GM10248 (cell line): ENCODE measurements at regions not wholly inside any gene's neighbourhood (a gene's known extent, or its start where the extent isn't known, plus 50 kb on each side); places are given as distances from the start of the nearest gene placed in this dataset.

Experiments
- CTCF ChIA-PET: fragments of 300-600 bp; sonication (Branson Sonifier 250); formaldehyde crosslinking; extraction: SDS; loops from one replicate; lab custom pipeline; 2021; ENCODE audit warnings: antibody characterized with exemption; lab: Yijun Ruan, JAX
- POLR2A ChIA-PET: fragments of 350-650 bp; sonication (Branson Sonifier 250); formaldehyde crosslinking; extraction: SDS; loops from one replicate; lab custom pipeline; 2020; ENCODE audit warnings: antibody characterized with exemption; lab: Yijun Ruan, JAX
- DNase-seq: peaks from one replicate; pipeline ENCODE4 v3.0.0; 2012; ENCODE audit errors: extremely low spot score
- TF ChIP-seq, protein P1 (sequence below): IDR thresholded peaks from 2 replicates; pipeline ENCODE4 v1.5.1; 2012; ENCODE audit warnings: mild to moderate bottlenecking, low read depth; ENCODE audit errors: extremely low read depth, missing control alignments, control extremely low read depth

DNA sequence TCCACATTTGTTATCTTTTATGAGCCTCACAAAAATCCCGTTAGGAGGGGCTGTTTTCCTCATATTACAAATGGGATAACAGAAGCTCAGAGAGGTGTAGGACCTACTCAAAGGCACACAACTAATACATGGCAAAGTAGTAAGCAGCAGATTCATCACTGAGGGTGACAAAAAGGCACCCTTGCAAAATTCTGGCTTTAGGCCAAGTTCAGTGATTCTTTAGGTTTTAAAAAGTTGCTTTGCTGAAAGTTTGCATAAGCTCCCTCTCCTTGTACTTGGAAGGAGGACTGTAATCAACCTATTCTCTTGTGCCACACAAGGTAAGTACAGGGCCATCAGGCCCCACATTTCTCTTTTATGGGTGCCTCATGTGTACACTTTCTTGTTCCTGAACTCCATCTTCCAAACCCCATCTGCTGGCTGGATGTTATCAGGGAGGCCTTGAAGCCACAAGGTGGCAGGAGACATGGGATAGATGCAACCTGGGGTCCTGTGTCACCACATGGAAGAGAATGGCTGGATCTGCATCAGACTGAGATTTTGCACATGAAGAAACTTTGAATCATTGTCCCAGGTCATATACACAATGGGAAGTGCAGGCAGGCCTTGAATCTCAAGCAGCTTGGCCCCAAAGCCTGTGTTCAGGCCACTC lies 311.6 kb downstream of the MSX2 start:
- DNase-seq, result no peak
- TF ChIP-seq, protein P1, sequence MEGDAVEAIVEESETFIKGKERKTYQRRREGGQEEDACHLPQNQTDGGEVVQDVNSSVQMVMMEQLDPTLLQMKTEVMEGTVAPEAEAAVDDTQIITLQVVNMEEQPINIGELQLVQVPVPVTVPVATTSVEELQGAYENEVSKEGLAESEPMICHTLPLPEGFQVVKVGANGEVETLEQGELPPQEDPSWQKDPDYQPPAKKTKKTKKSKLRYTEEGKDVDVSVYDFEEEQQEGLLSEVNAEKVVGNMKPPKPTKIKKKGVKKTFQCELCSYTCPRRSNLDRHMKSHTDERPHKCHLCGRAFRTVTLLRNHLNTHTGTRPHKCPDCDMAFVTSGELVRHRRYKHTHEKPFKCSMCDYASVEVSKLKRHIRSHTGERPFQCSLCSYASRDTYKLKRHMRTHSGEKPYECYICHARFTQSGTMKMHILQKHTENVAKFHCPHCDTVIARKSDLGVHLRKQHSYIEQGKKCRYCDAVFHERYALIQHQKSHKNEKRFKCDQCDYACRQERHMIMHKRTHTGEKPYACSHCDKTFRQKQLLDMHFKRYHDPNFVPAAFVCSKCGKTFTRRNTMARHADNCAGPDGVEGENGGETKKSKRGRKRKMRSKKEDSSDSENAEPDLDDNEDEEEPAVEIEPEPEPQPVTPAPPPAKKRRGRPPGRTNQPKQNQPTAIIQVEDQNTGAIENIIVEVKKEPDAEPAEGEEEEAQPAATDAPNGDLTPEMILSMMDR, result no peak
- ChIA-PET CTCF (interaction anchor here (1.1 kb wide), 1 partner anchor 8 kb away, joined by 3 read pairs; no protein-coding TSS in a partner anchor), POLR2A (no interaction called here)

DNA sequence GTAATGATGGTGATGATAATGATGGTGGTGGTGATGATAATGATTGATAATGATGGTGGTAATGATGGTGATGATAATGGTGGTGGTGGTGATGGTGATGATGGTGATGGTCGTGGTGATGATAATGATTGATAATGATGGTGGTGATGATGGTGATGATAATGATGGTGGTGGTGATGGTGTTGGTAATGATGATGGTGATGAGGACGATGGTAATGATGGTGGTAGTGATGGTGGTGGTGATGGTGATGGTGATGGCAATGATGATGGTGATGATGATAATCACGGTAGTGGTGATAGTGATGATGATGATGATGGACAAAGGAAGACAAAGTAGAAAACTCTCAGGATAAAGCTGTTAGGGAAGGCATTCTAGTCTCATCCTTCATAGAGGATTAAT lies 310.5 kb downstream of the MSX2 start:
- TF ChIP-seq, protein P1, result no peak
- no peak for DNase-seq
- ChIA-PET CTCF (no interaction called here), POLR2A (no interaction called here)

DNA sequence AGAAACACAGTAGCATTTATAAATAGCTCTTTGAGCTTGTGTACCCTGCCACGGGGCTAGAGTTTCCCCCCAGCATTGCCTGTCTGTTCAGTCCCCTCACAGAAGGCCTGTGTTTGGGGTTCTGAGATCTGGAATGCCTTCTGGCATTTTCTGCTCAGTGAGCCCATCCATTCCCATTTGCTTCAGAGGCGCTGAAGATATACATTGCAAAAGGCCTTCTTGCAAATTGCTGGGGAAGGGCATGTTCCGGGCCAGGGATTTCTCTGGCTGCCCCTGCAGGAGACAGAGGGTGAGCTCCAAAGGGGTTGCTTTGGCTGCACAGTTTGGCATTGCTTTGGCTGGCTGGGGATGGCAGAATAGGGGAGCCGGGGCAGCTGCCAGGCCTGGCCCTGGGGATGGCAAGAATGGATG lies 308.4 kb downstream of the MSX2 start:
- POLR2A ChIA-PET, result no interaction called here
- TF ChIP-seq, protein P1, result no peak
- CTCF ChIA-PET, result no interaction called here
- DNase-seq, result no peak

DNA sequence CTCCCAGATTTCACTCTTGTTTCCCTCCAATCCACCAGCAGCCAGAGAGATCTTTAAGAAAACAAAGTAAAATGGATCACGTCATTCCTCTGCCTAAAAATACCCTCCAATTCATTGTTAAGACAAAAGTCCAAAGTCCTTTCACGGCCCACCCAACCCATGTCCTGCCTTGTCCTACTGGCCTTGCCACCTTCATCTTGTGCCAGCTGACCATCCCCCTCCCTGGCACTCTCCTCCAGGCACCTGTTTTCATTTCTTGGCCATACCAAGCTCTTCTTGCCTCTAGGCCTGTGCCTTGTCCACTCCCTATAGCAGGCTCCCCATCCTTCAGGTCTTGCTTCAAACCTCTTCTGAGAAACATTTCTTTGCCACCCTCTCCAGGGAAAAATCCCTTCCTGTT lies 307.6 kb downstream of the MSX2 start:
- ChIA-PET CTCF (no interaction called here), POLR2A (no interaction called here)
- no peak for DNase-seq
- TF ChIP-seq, protein P1, result no peak

DNA sequence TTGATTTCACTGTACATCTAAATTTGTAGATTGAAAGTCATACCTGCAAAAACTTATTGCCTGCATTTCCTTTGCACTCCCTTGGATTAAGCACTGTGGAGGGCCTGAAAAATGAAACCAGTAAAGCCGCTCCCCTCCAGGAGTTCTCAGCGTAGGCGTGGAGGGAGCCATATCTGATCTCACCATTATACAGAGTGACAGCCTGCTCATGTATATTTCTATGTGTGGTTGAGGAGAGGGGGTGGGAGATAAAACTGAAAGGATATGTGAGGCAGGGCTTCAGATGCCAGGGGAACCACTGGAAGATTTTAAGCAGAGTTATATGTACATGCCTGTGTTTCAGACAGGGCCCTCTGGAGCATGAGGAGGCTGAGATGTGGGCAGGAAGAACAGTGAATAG lies 303.0 kb downstream of the MSX2 start:
- ChIA-PET CTCF (no interaction called here), POLR2A (no interaction called here)
- DNase-seq, result no peak
- TF ChIP-seq, protein P1, result no peak

DNA sequence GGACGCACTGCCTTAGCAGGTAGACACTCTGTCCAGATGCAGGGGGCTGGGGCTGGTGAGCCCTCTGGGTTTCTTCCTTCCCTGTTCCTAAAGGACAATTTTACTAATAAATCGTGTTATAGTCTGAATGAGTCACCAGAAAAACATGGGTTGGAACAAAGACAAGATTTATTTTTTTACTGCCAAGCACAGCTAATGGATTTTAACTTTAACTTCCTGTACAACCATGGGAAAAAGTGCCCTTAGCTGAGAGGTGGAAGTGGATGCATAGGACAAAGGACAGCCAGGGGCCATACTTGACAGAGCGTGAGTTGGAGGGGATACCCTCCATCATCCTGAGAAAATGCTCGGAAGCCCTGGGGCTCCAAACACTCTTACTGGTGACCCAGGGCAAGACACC lies 300.7 kb downstream of the MSX2 start:
- POLR2A ChIA-PET, result no interaction called here
- no peak for DNase-seq
- CTCF ChIA-PET, result no interaction called here
- TF ChIP-seq, protein P1, result no peak
